ENCODE measurements at regions not wholly inside any gene's neighbourhood (a gene's known extent, or its start where the extent isn't known, plus 50 kb on each side); places are given as distances from the start of the nearest gene placed in this dataset.
A peak's percentile ranks its signal among the peaks of the same experiment; 100 is the strongest.

GRCh38 chr9:105065098-105066088, 137.4 kb upstream of the ABCA1 start:
- DNase-seq, result no peak

GRCh38 chr9:105066275-105066865, 138.4 kb upstream of the ABCA1 start:
- peak; percentile 62 for DNase-seq

GRCh38 chr9:105067895-105068580, 140.1 kb upstream of the ABCA1 start:
- DNase-seq, result no peak

- DNase-seq, result no peak
Observed at GRCh38 chr9:105069285-105069684, 141.3 kb upstream of the ABCA1 start.

DNA sequence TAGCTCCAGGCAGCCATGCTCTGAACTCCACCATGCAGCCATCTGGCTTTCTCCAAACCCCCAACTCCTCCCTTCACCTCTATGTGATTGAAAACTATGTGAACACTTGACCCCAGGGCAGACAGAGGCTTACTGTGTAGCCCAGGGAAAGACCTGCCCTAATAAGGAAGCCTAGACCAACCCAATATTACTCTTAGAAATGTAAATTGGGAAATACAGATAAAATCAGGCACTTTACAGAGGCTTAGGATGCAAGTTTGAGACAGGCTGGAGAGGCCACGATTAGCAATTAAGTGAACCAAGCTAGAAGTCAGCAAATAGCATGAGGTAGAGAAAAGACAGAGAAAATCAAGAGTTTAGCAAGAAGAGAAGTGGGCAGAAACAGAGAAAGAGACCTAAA, 141.7 kb upstream of the ABCA1 start:
- DNase-seq, result no peak

DNA sequence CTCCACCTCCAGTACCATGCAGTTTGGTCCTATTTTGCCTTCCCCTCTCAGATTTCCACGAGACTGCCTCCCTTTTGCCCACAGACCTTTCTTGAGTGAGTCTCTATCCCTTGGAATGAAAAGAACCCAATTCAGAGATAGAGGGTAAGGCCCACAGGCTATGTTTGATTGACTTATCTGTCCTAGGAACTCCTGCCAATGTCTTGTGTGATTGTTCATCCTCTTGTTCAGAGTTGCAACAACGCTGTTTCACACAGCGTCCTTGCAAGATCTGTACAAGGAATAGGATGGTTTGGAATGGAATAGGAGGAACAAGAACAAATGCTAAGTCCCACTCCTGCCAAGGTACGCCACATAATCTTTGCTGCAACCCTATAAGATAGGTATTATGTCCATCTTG, 142.2 kb upstream of the ABCA1 start:
- no peak for DNase-seq

GRCh38 chr9:105072476-105072875, 144.5 kb upstream of the ABCA1 start:
- DNase-seq, result no peak

GRCh38 chr9:105073147-105073546, 145.2 kb upstream of the ABCA1 start:
- no peak for DNase-seq

DNA sequence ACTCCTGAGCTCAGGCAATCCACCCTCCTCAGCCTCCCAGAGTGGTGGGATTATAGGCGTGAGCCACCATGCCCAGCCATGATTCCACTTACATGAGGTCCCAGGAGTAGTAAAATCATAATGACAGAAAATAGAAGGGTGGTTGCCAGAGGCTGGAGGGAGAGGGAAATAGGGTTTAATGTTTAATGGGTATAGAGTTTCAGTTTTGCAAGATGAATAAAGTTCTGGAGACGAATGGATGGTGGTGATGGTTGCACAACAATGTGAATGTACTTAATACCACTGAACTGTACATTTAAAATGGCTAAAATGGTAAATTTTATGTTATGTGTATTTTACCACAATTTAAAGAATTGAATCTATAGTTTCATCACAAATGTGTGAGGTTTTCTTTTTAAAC, 146.5 kb upstream of the ABCA1 start:
- DNase-seq, result no peak

DNA sequence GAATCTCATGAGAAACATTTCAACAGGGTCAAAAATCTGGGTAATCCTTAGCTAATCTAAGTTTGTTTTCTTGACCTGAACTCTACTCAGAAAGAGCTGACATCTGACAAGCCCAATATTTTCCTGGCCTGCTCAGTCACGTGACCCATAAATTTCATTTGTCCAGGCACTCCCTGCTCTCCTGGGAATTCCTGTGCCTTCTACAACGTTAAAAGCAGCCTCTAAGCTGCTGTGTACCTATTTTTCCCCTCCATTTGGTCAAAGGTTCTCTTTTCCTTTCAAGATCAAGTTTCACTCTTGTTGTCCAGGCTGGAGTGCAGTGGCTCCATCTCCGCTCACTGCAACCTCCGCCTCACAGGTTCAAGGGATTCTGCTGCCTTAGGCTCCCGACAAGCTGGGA, 148.8 kb upstream of the ABCA1 start:
- DNase-seq, result no peak

DNA sequence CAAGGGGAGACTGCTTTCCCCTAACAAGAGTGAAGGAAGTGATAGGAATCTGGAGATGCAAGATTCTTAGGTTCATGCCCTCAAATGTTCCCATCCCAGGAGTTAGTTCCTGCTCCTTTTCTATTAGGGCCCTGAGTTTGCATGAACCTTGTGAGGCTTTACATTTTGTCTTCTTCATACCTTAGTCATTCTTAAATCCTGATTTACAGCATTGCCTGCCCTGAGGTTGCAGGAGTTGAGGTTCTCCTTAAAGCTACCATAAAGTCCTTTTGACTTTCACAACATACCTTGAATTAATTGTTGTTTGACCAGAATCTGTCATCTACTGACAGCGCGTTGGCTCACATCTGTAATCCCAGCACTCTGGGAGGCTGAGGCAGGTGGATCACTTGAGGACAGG, 151.5 kb upstream of the ABCA1 start:
- no peak for DNase-seq

DNA sequence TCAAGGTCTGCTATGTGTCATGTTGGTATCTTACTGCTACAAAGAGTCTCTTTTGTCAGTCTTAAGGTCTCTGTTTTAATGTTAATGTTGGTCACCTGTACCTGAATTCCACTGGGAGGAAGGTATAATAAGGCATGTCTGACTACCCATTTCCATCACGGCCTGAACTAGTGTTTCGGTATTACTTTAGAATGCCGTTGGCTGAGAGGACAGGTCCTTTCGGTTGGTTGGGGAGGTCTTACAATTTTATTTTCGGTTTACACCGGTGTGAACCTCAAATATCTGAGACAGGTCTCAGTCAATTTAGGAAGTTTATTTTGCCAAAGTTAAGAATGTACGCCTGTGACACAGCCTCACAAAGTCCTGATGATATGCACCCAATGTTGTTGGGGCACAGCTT, 154.9 kb upstream of the ABCA1 start:
- no peak for DNase-seq

GRCh38 chr9:105083256-105083655, 155.3 kb upstream of the ABCA1 start:
- no peak for DNase-seq

DNA sequence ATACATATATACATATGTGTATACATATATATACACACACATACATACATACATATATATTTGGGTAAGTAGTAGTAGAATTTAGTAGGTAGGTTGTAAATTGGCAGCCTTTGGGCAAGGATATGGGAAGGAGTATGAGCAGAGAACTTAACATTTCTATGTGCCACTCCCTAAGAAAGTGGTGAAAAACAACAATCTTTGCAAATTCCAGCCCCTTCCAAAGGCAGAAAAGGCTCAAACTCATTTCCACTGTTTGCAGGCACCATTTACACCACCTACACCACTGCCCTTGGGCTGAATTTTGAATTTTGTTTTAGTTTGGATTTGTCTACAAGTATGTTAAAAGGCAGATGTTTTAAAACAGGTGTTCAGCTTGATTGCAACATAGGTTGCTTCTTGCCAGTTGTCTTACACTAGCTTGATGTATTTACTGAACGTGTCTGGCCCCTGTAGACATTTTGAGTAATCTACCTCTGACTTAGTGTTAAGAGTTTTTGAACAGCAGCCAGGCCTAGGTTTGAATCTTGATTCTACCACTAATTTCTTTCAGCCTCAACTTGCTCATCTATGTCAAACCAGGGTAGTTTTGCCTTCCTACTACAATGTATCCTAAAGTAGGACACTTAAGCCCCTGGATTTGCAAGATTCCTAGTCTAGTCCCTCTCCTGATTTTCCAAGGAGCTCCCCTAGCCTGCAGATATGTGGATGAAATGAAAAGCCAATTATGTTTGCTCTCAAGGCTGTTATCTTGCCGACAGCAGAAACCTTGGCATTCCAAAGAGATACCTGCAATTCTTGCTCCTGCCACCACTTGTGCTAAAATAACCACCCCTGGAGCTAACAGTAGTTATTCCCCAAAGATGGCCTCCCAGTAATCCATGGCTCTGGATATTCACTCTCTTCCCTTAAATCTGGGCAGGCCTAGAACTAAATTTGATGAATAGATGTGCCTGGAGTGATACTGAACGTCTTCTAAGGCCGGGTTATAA, 156.2 kb upstream of the SLC44A1 start:
- no peak for DNase-seq

DNA sequence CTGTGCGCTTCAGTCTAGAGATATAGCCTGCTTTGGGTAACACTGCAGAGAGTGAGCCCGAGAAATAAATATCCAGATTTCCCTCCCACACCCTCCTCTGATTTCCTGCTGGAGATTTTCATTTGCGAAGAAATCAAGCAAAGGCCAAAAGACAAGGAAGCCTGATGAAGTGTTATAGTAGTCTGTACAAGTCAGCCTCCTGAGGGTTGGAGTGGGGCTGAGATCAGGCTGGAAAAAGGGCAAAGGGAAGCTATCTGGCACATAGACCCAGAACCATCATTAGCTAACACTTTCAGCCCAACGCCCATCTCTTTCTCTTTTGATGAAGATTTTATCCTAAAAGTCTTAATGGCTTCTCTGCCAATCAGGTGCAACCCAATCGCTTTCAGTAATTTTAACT, 154.6 kb upstream of the SLC44A1 start:
- no peak for DNase-seq

DNA sequence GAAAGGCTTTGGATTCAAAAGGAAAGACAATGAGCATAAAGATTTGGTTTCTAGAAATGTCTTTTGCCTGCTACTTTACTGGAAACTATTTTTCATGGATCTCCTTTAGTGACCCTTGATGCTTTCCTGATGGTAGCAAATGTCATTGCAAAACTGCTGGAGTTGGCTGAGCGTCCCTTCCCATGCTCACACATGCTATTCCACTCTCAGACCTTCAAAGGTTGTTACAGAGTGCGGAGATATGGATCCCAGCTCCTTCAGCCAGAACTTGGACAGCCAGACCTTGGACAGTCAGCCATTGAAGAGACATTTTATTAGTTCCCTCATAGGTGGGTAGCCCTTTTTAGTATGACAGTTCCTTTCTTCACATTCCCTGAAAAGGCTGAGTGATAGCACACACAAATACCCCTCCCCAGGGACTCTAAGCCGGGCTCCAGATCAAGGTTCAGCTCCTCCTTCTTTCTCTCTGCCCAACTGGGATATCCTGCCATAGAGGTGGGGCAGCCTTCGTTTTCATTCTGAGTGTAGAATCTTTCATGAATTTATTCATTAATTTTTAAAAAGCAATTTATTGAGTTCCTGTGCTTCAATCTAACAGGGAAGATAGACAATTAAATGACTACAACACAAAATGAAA, 153.3 kb upstream of the SLC44A1 start:
- no peak for DNase-seq

GRCh38 chr9:105093685-105094084, 150.8 kb upstream of the SLC44A1 start:
- DNase-seq, result no peak

GRCh38 chr9:105098370-105098769, 146.1 kb upstream of the SLC44A1 start:
- DNase-seq, result no peak

GRCh38 chr9:105103776-105104175, 140.7 kb upstream of the SLC44A1 start:
- DNase-seq, result no peak

GRCh38 chr9:105114318-105114717, 130.1 kb upstream of the SLC44A1 start:
- peak; percentile 54 for DNase-seq

DNA sequence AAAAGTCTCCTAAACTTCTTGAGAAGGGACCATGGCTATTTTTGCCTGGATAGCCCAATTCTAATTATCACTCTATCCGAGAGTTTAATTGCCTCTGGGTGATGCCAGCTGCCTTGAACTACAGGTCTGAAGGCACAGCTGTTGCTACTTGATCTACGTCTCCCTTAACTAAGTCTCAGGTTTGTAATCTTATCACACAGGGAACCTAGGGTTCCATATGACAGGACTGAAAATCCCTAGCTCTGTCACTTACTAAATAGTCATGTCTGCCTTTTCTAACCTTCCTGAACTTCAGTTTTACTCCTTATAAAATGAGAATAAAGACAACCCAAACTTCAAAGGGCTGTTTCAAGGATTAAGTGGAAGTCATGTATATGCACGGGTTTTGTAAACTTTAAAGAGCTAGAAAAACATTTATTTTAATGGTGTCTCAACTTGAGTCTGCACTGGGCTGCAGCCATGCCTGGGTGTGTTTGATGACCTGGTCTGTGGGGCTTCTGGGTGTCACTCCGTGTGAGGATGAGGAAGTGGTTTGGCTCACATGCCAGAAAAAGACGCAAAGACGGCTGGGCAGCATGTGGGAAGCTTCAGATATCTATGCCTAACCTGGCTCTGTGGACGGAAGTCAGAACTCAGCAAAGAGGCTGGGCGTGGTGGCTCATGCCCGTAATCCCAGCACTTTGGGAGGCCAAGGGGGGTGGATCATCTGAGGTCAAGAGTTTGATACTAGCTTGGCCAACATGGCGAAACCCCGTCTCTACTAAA, 129.3 kb upstream of the SLC44A1 start:
- peak; percentile 97 for DNase-seq

All from hematopoietic multipotent progenitor cell treated with erythropoietin and hydrocortisone succinate and interleukin-3 and kit ligand, for 4 days (in vitro differentiated cells).